ENCODE measurements at regions not wholly inside any gene's neighbourhood (a gene's known extent, or its start where the extent isn't known, plus 50 kb on each side); places are given as distances from the start of the nearest gene placed in this dataset.

DNA sequence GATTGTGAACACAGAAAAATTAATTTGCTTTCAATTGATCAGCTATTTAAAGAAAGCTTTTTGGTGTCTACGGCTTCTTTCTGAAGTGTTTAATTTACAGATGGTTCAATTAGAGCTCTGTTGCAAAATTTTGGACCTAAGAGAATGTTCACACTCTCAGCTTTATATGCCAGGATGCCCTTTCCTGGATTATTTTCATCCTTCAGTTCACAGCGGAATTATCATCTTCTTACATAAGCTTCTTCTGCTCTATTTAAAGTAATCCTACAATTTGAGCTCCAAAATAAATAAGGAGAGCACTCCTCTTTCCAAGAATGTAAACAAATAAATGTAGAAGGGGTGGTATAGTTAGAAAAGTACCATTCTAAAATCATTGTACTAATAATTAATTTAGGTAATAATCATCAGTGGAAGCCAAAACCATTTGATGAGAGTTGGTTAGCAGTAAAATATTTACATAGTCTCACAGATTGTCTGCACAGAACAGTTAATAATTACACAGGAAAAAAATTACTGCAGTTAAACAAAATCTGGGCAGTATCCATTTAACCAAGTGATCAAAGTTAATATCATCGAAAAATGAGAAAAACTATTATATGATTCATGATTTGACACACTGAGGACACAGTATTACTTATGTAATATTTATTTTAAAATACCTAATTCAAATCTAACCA, 298.0 kb upstream of the TMEM229A start:
- TF ChIP-seq, protein P1, sequence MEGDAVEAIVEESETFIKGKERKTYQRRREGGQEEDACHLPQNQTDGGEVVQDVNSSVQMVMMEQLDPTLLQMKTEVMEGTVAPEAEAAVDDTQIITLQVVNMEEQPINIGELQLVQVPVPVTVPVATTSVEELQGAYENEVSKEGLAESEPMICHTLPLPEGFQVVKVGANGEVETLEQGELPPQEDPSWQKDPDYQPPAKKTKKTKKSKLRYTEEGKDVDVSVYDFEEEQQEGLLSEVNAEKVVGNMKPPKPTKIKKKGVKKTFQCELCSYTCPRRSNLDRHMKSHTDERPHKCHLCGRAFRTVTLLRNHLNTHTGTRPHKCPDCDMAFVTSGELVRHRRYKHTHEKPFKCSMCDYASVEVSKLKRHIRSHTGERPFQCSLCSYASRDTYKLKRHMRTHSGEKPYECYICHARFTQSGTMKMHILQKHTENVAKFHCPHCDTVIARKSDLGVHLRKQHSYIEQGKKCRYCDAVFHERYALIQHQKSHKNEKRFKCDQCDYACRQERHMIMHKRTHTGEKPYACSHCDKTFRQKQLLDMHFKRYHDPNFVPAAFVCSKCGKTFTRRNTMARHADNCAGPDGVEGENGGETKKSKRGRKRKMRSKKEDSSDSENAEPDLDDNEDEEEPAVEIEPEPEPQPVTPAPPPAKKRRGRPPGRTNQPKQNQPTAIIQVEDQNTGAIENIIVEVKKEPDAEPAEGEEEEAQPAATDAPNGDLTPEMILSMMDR (IDR thresholded peaks at IDR 0.05) = no peak
- TF ChIP-seq EP300 (IDR thresholded peaks at IDR 0.05) (no peak), POLR2A (IDR thresholded peaks at IDR 0.05) (no peak)
